AG10803 (cell line): ENCODE measurements at regions not wholly inside any gene's neighbourhood (a gene's known extent, or its start where the extent isn't known, plus 50 kb on each side); places are given as distances from the start of the nearest gene placed in this dataset.

Experiments used
- DNase-seq: peaks from one replicate; pipeline ENCODE4 v3.0.0; 2010; ENCODE audit warnings: low read depth
- H3K4me3 ChIP-seq: 2 replicates; pipeline ENCODE4 v1.5.1; 2011; ENCODE audit warnings: mild to moderate bottlenecking, low read length, control low read depth
- TF ChIP-seq, protein P1 (sequence below): conservative IDR thresholded peaks from 2 replicates; pipeline ENCODE4 v1.5.1; 2011; ENCODE audit warnings: mild to moderate bottlenecking, low read length, control low read depth, inconsistent platforms

DNA sequence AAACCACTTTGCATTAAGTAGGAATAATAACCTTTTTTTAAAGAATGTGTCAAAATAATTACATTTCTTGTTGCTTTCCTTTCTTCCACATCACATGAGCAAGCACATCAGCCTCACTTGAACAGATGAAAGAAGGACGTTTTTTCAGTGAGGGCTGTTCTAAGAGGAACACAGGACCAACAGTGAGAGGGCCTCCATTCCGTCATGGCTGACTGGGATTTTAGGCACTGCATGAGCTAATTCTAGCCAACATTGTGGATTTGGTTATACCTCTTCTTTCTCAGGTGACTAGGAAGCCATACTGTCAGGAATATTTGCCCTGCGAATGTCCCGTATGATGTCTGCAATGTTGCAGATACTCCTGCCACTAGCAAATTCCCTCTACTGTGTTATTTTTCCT, 87.6 kb downstream of the LINC00237 start:
- TF ChIP-seq, protein P1, sequence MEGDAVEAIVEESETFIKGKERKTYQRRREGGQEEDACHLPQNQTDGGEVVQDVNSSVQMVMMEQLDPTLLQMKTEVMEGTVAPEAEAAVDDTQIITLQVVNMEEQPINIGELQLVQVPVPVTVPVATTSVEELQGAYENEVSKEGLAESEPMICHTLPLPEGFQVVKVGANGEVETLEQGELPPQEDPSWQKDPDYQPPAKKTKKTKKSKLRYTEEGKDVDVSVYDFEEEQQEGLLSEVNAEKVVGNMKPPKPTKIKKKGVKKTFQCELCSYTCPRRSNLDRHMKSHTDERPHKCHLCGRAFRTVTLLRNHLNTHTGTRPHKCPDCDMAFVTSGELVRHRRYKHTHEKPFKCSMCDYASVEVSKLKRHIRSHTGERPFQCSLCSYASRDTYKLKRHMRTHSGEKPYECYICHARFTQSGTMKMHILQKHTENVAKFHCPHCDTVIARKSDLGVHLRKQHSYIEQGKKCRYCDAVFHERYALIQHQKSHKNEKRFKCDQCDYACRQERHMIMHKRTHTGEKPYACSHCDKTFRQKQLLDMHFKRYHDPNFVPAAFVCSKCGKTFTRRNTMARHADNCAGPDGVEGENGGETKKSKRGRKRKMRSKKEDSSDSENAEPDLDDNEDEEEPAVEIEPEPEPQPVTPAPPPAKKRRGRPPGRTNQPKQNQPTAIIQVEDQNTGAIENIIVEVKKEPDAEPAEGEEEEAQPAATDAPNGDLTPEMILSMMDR, result no peak
- H3K4me3 ChIP-seq, result no peak overlapping the region
- no peak for DNase-seq

DNA sequence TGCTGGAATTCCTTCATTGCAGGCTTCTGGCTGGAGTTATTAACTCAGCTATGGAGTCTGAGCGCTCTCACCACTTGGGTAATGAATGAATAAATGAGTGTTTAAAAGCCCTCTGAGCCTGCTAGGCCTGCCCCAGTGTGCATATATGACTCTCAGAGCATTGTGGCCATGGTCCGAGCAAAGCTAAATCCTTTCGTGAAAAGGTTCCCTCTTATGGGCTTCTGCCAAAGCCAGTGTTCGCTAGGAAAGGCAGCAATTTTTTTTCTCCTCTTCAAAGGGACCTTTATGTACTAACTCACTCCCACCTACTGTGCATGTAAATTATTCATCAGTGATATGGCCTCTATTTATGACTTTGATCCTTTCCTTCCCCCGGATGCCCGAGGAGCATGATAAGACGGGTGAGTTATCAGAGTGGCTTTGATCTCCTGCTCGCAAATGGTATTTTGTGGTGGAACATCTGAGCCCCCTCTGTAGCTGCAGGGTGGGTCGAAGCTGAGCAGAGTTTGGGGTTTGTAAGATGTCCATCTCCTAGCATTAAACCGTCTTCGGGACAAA, 88.6 kb downstream of the LINC00237 start:
- TF ChIP-seq, protein P1, result no peak
- no peak overlapping the region for H3K4me3 ChIP-seq
- no peak for DNase-seq

DNA sequence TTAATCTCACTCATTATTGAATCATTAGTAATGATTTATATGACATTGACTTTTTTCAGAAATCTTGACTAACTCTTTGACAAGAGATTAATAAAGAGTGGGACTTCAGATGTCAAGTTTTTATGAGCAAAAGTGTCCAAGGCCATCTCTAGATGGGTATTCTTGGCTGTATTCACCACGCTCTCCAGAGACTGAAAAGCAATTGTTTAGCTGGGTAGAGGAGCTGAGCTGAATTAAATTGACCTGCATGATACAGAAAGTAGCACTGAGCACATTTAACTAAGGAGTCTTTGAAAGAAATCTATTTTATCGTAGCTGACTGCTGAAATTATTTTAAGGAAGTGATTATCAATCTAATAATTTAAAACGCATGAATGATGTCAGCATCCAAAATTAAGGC, 89.4 kb downstream of the LINC00237 start:
- H3K4me3 ChIP-seq, result no peak overlapping the region
- DNase-seq, result no peak
- TF ChIP-seq, protein P1, result no peak

DNA sequence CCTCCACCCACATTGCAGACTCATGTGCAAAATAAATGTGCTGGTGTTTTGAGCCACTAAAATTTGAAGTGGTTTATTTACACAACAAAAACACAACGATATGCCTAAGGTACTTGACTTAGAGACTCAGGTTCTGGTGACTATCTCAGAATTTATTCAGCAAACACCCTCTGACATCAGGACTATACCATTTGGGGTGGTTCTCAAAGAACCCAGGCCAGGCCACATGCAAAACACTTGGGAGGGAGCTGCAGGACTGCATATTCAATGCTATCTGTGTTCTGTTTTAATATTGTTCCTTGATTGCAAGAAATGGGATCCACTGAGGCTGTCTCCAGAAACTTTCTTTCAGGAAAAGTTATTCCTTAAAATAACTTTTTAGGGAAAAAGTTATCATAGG, 91.6 kb downstream of the LINC00237 start:
- H3K4me3 ChIP-seq, result no peak overlapping the region
- TF ChIP-seq, protein P1, result no peak
- no peak for DNase-seq

DNA sequence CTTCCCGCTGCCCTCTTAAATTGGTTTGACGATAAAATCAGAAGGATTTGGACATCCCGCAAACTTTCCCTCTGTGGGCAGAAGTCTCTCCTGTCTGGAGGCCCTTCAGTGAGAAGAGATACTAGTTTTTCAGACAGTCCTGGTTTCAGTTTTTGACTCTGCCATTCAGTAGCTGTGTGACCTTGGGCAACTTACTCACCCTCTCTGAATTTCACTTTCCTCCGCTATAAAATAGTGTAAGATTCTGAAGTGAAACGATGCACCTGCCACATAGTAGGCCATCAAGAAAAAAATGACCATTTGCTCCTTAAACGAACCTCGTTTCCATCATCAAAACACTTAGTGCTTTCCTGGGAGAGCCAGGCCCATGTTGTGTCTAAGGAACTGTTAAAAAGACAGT, 97.2 kb downstream of the LINC00237 start:
- TF ChIP-seq, protein P1, result no peak
- no peak overlapping the region for H3K4me3 ChIP-seq
- DNase-seq, result no peak

DNA sequence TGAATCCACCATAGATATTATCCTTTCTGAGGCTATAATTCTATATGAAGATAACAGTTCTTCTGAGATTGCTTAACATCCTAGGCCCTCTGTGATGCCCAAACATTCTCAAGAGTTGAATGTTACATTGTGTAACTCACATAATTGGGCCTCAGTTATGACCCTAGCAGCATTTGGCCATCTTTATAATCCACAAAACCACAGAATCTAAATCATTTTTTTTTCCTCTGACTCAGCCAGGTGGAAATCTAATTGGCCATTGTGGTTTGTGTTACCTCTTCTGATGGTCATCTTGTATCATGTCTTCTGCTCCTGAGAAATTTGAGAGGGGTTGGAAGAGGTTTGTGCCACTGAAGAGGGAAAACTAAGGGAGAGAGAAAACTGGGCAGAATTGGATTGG, 99.5 kb downstream of the LINC00237 start:
- H3K4me3 ChIP-seq, result no peak overlapping the region
- TF ChIP-seq, protein P1, result no peak
- DNase-seq, result no peak

DNA sequence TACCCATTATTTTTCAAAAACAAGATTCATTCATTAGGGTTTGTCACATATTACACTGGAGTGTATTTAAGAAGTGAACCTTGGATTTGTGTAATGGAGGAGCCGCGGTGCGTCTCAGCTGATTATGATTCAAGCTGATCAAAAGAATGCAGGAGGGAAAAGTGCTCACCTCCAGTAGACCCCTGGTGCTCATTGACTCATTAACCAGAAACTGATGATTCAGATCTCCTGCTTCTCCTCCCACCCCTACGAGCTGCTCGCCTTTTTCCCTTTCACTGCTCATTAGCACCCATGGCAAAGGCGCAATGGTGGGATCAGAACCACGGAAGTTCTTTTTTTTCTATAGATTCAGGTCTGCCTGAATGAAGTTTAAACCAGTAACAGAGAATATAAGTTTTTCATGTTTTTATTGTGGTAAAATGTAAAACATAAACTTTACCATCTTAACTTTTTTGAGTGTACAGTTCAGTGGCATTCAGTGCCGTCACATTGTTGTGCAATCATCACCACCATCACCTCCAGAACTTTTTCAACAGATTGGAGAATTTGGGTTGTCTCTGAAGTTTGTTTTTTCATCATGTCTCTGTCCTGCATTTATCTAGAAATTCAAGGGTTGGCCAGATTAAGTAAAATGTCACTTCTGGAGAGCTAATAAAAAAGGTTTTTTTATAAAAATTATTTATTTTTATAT, 101.6 kb downstream of the LINC00237 start:
- no peak overlapping the region for H3K4me3 ChIP-seq
- DNase-seq, result no peak
- TF ChIP-seq, protein P1, result no peak
